ENCODE measurements at regions not wholly inside any gene's neighbourhood (a gene's known extent, or its start where the extent isn't known, plus 50 kb on each side); places are given as distances from the start of the nearest gene placed in this dataset.

- DNase-seq (no peak), ATAC-seq (no peak)
- TF ChIP-seq CTCF (IDR thresholded peaks at IDR 0.05) = no peak
- no peaks in the 10 kb centered on the region for H3K9me3 Mint-ChIP-seq
- H3K4me3 Mint-ChIP-seq = no peak overlapping the region
- peaks cover 0 to 20% of the 10 kb centered on the region in 2 donors for H3K4me1 Mint-ChIP-seq
- peaks cover 28 to 36% of the 10 kb centered on the region in 2 donors for H3K27me3 Mint-ChIP-seq (ENCODE audit: low read depth in 2 of 2)
- no peaks in the 10 kb centered on the region for H3K9me3 ChIP-seq (ENCODE audit: control insufficient read depth, insufficient read depth, low read length)
- no peaks in the 10 kb centered on the region for H3K36me3 Mint-ChIP-seq
- peaks cover 3% of the 10 kb centered on the region for H3K27me3 ChIP-seq (ENCODE audit: control insufficient read depth, insufficient read depth, low read length)
- 62% methylated on average over 13 of the region's 13 CpGs for WGBS (ENCODE audit: insufficient coverage)
- H3K36me3 ChIP-seq (ENCODE audit: control insufficient read depth, insufficient read depth, low read length) = no peaks in the 10 kb centered on the region
- H3K27ac Mint-ChIP-seq = no peak overlapping the region
- intact Hi-C loops (cut with micrococcal nuclease) = no loop called here
- no peak overlapping the region for H3K4me3 ChIP-seq (ENCODE audit: low read length)
- peaks cover 4% of the 10 kb centered on the region for H3K4me1 ChIP-seq (ENCODE audit: control insufficient read depth, insufficient read depth, low read length)
- H3K27ac ChIP-seq (ENCODE audit: low read length) = no peak overlapping the region
These were observed 106.4 kb upstream of the PTPN1 start for GRCh38 chr20:50403565-50404418.

- DNase-seq (no peak), ATAC-seq (no peak)
- Histone ChIP-seq H3K4me3 (ENCODE audit: low read length) (no peak overlapping the region), H3K36me3 (ENCODE audit: control insufficient read depth, insufficient read depth, low read length) (no peaks in the 10 kb centered on the region), H3K9me3 (ENCODE audit: control insufficient read depth, insufficient read depth, low read length) (no peaks in the 10 kb centered on the region), H3K4me1 (ENCODE audit: control insufficient read depth, insufficient read depth, low read length) (peaks cover 4% of the 10 kb centered on the region), H3K27ac (ENCODE audit: low read length) (no peak overlapping the region), H3K27me3 (ENCODE audit: control insufficient read depth, insufficient read depth, low read length) (peaks cover under 1% of the 10 kb centered on the region)
- intact Hi-C loops (cut with micrococcal nuclease) = no loop called here
- no peaks in the 10 kb centered on the region for H3K9me3 Mint-ChIP-seq
- no peak for TF ChIP-seq CTCF (IDR thresholded peaks at IDR 0.05)
- H3K36me3 Mint-ChIP-seq = no peaks in the 10 kb centered on the region
- H3K27me3 Mint-ChIP-seq (ENCODE audit: low read depth in 2 of 2) = peaks cover 28 to 36% of the 10 kb centered on the region in 2 donors
- H3K27ac Mint-ChIP-seq = no peak overlapping the region
- H3K4me3 Mint-ChIP-seq = no peak overlapping the region
- peaks cover 0 to 20% of the 10 kb centered on the region in 2 donors for H3K4me1 Mint-ChIP-seq
- 90% methylated on average over 9 of the region's 9 CpGs for WGBS (ENCODE audit: insufficient coverage)
These were observed 105.6 kb upstream of the PTPN1 start for GRCh38 chr20:50404419-50405234.

GRCh38 chr20:50405235-50405914, 104.8 kb upstream of the PTPN1 start:
- TF ChIP-seq CTCF (IDR thresholded peaks at IDR 0.05) = no peak
- H3K27ac Mint-ChIP-seq = no peak overlapping the region
- DNase-seq = no peak

More at GRCh38 chr20:50405235-50405914, 104.8 kb upstream of the PTPN1 start:
- intact Hi-C loops (cut with micrococcal nuclease) = no loop called here
- 85% methylated on average over 10 of the region's 10 CpGs for whole genome bisulfite sequencing (ENCODE audit: insufficient coverage)
- Histone ChIP-seq H3K4me3 (ENCODE audit: low read length) (no peak overlapping the region), H3K4me1 (ENCODE audit: control insufficient read depth, insufficient read depth, low read length) (no peaks in the 10 kb centered on the region), H3K27ac (ENCODE audit: low read length) (no peak overlapping the region), H3K27me3 (ENCODE audit: control insufficient read depth, insufficient read depth, low read length) (no peaks in the 10 kb centered on the region), H3K36me3 (ENCODE audit: control insufficient read depth, insufficient read depth, low read length) (no peaks in the 10 kb centered on the region), H3K9me3 (ENCODE audit: control insufficient read depth, insufficient read depth, low read length) (no peaks in the 10 kb centered on the region)
- Mint-ChIP-seq H3K4me1 (peaks cover 0 to 13% of the 10 kb centered on the region in 2 donors), H3K27me3 (ENCODE audit: low read depth in 2 of 2) (peaks cover 28 to 35% of the 10 kb centered on the region in 2 donors), H3K4me3 (no peak overlapping the region), H3K36me3 (no peaks in the 10 kb centered on the region), H3K9me3 (no peaks in the 10 kb centered on the region)
- ATAC-seq = no peak
